SK-N-SH treated with all-trans-retinoic acid at 6 μM for 48 hours (cell line): ENCODE measurements at regions not wholly inside any gene's neighbourhood (a gene's known extent, or its start where the extent isn't known, plus 50 kb on each side); places are given as distances from the start of the nearest gene placed in this dataset.

Source experiments
- ATAC-seq: fragments of 200-7000 bp; cut with Tn5 transposase; 3 replicates; pipeline ENCODE4 v1.9.1; 2020; ENCODE audit warnings: mild to moderate bottlenecking, moderate library complexity
- ARNTL ChIP-seq: fragments of 450-650 bp; formaldehyde crosslinking; IDR thresholded peaks from 2 replicates; pipeline ENCODE4 v1.5.0; 2020; ENCODE audit warnings: low read depth, mild to moderate bottlenecking, moderate library complexity, borderline replicate concordance
- BACH2 ChIP-seq: fragments of 250-450 bp; sonication (Bioruptor Pico); IDR thresholded peaks from 2 replicates; pipeline ENCODE4 v1.9.0; 2021; ENCODE audit warnings: mild to moderate bottlenecking, borderline replicate concordance
- CSDC2 ChIP-seq: fragments of 250-450 bp; sonication (Bioruptor Pico); IDR thresholded peaks from 2 replicates; pipeline ENCODE4 v1.5.0; 2020; ENCODE audit warnings: mild to moderate bottlenecking, moderate library complexity
- GLIS3 ChIP-seq: fragments of 250-450 bp; sonication (Bioruptor Pico); IDR thresholded peaks from 2 replicates; pipeline ENCODE4 v1.5.0; 2020; ENCODE audit warnings: mild to moderate bottlenecking, moderate library complexity
- ISL1 ChIP-seq: fragments of 250-450 bp; sonication (Bioruptor Pico); IDR thresholded peaks from 2 replicates; pipeline ENCODE4 v2.1.2; 2022; ENCODE audit warnings: mild to moderate bottlenecking, moderate library complexity
- OSR1 ChIP-seq: fragments of 250-450 bp; sonication (Bioruptor Pico); IDR thresholded peaks from 2 replicates; pipeline ENCODE4 v1.8.0; 2022; ENCODE audit warnings: moderate library complexity, mild to moderate bottlenecking, inconsistent platforms
- PPARA ChIP-seq: fragments of 250-450 bp; sonication (Bioruptor Pico); IDR thresholded peaks from 2 replicates; pipeline ENCODE4 v1.5.0; 2020; ENCODE audit warnings: mild to moderate bottlenecking, borderline replicate concordance
- RARB ChIP-seq: fragments of 250-450 bp; sonication (Bioruptor Pico); IDR thresholded peaks from 2 replicates; pipeline ENCODE4 v1.8.0; 2021; ENCODE audit warnings: mild to moderate bottlenecking, moderate library complexity
- SNAI2 ChIP-seq: fragments of 250-450 bp; sonication (Bioruptor Pico); IDR thresholded peaks from 2 replicates; pipeline ENCODE4 v1.5.0; 2020; ENCODE audit warnings: mild to moderate bottlenecking, moderate library complexity
- TCF4 ChIP-seq: fragments of 250-450 bp; sonication (Bioruptor Pico); IDR thresholded peaks from 2 replicates; pipeline ENCODE4 v1.8.0; 2021; ENCODE audit warnings: mild to moderate bottlenecking, moderate library complexity, borderline replicate concordance
- TOX ChIP-seq: fragments of 250-450 bp; sonication (Bioruptor Pico); IDR thresholded peaks from 2 replicates; pipeline ENCODE4 v1.8.0; 2021; ENCODE audit warnings: mild to moderate bottlenecking, moderate library complexity, borderline replicate concordance
- ZC3H10 ChIP-seq: fragments of 250-450 bp; sonication (Bioruptor Pico); IDR thresholded peaks from 2 replicates; pipeline ENCODE4 v1.5.1; 2021; ENCODE audit warnings: mild to moderate bottlenecking, moderate library complexity
- ZFP3 ChIP-seq: fragments of 250-450 bp; sonication (Bioruptor Pico); IDR thresholded peaks from 2 replicates; pipeline ENCODE4 v1.5.0; 2020; ENCODE audit warnings: mild to moderate bottlenecking, moderate library complexity
- ZFP30 ChIP-seq: fragments of 450-650 bp; formaldehyde crosslinking; IDR thresholded peaks from 2 replicates; pipeline ENCODE4 v1.5.0; 2022; ENCODE audit warnings: mild to moderate bottlenecking, moderate library complexity
- ZNF565 ChIP-seq: fragments of 450-650 bp; formaldehyde crosslinking; conservative IDR thresholded peaks from 2 replicates; pipeline ENCODE4 v1.5.0; 2020; ENCODE audit warnings: low read depth, mild to moderate bottlenecking, moderate library complexity
- ZNF70 ChIP-seq: fragments of 450-650 bp; formaldehyde crosslinking; IDR thresholded peaks from 2 replicates; pipeline ENCODE4 v1.5.0; 2020; ENCODE audit warnings: mild to moderate bottlenecking, moderate library complexity
- ZNF8 ChIP-seq: fragments of 450-650 bp; formaldehyde crosslinking; IDR thresholded peaks from 2 replicates; pipeline ENCODE4 v1.5.0; 2020; ENCODE audit warnings: mild to moderate bottlenecking, moderate library complexity
- TF ChIP-seq, protein P1 (sequence below): fragments of 250-450 bp; sonication (Bioruptor Pico); IDR thresholded peaks from 2 replicates; pipeline ENCODE4 v1.5.1; 2021; ENCODE audit warnings: mild to moderate bottlenecking, moderate library complexity
- TF ChIP-seq, protein P2 (sequence below): fragments of 250-450 bp; sonication (Bioruptor Pico); IDR thresholded peaks from 2 replicates; pipeline ENCODE4 v1.5.1; 2020; ENCODE audit warnings: low read depth, mild to moderate bottlenecking, moderate library complexity
- TF ChIP-seq, protein P3 (sequence below): fragments of 250-450 bp; sonication (Bioruptor Pico); IDR thresholded peaks from 2 replicates; pipeline ENCODE4 v1.8.0; 2020; ENCODE audit warnings: mild to moderate bottlenecking, moderate library complexity, borderline replicate concordance

DNA sequence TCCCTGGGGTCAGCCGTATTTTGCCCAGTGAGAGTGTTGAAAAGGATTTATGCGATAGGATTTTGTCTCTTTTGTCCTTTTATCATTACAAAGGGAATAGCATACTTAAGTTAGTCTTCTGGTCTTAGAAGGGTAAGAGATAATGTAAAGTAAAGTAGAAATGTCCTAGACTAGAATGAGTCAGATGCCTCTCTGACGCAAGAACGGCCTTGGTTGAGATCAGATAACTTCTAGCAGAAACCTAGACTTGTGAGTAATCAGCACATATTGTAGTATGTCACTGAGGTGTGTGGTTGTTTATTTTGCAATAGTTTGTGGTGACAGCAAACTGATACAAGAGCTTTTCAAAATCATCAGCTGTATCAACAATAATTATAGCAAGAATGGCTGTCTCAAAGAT lies 866.1 kb downstream of the NSUN3 start:
- peak; percentile 47 for TF ChIP-seq ISL1
- TF ChIP-seq RARB (CRISPR knock-in tag) = no peak
- ATAC-seq = no peak

DNA sequence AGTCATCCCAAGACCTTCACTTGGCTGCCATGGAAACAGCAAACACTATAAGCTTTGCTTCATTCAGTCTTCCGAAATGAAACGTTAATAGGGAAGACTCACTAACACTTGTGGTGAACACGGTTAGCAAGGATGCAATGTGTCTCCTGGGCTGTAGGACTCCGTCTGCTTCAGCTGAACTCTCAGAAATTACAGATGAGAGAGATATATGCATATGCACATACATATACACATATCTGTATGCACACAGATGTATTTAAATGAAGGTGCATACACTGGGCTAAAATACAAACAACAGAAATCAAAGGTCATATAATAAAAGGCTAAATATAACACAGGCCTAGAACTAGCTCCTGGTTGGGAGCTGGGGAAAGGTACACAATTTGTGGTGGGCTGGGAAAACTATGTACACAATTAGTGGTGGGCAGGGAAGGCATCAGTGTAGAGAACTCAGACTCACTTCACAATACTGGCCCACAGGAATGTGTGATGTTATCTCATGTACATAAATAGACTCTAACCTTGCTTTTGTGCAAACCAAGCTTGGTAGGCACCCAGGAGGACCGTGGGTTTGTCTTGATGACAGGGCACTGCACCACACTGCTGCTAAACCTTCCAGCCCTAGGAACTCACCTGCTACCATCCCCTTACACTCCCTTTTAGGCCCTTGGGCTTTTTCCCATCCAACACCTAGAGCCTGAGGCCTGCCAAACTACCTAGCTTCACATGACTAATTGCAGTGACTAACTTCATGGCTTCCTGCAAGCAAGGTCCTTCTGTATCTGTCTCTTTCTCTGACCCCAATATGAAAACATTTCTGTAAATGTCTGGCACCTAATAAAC lies 873.1 kb downstream of the NSUN3 start:
- no peak for ATAC-seq
- TF ChIP-seq ZNF70 (CRISPR knock-in tag) (no peak), ZFP3 (CRISPR knock-in tag) (no peak), ZNF8 (CRISPR knock-in tag) (no peak), ZC3H10 (CRISPR knock-in tag) (no peak)
- TF ChIP-seq, protein P1, sequence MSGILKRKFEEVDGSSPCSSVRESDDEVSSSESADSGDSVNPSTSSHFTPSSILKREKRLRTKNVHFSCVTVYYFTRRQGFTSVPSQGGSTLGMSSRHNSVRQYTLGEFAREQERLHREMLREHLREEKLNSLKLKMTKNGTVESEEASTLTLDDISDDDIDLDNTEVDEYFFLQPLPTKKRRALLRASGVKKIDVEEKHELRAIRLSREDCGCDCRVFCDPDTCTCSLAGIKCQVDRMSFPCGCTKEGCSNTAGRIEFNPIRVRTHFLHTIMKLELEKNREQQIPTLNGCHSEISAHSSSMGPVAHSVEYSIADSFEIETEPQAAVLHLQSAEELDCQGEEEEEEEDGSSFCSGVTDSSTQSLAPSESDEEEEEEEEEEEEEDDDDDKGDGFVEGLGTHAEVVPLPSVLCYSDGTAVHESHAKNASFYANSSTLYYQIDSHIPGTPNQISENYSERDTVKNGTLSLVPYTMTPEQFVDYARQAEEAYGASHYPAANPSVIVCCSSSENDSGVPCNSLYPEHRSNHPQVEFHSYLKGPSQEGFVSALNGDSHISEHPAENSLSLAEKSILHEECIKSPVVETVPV (CRISPR knock-in tag) = no peak
- TF ChIP-seq, protein P2, sequence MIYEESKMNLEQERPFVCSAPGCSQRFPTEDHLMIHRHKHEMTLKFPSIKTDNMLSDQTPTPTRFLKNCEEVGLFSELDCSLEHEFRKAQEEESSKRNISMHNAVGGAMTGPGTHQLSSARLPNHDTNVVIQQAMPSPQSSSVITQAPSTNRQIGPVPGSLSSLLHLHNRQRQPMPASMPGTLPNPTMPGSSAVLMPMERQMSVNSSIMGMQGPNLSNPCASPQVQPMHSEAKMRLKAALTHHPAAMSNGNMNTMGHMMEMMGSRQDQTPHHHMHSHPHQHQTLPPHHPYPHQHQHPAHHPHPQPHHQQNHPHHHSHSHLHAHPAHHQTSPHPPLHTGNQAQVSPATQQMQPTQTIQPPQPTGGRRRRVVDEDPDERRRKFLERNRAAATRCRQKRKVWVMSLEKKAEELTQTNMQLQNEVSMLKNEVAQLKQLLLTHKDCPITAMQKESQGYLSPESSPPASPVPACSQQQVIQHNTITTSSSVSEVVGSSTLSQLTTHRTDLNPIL (CRISPR knock-in tag) = no peak
- TF ChIP-seq, all 23 proteins: peak for 0

DNA sequence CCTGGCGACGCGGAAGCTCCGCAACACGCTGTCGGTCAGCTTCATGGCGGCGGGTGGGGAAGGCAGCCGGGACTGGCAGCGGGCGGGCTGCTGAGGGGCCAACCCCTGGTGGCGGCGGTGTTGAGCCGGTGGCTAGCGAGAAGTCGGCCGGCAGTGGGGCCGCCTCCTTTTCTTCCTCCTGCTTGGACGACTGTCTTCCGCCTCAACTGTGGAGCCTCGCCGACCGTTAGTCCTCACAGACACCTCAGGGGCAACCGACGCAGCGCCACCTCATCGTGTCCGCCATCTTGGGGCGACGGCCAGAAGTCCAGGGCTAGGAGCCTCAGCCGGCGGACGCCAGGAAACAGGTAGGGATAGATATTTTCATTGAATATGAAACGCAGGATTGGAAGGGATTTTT lies 875.1 kb downstream of the NSUN3 start:
- TF ChIP-seq, protein P2 (CRISPR knock-in tag) = no peak
- TF ChIP-seq, protein P1 (CRISPR knock-in tag) = no peak
- no peak for TF ChIP-seq ZNF565 (CRISPR knock-in tag)
- no peak for ATAC-seq

DNA sequence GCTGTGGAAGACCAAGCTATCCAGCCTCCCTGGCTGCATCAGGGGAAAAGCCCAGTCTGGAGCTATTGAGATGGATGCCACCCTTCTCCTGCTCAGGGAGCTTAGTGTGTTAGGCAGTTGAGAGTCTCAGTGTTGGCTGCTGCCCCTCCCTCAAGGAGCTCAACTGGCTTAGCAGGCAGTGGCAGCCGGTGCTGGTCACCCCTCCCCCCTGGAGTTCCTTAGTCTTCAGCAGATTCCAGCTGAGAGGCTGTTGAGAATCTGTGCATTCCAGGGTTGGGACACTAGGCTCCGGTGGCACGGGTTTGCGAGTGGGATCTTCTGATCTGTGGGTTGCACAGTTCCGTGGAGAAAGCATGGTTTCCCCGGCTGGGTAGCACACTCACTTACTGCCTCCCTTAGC lies 883.8 kb downstream of the NSUN3 start:
- no peak for ATAC-seq
- TF ChIP-seq BACH2 = no peak
- TF ChIP-seq OSR1 (CRISPR knock-in tag) = no peak
- TF ChIP-seq, protein P3, sequence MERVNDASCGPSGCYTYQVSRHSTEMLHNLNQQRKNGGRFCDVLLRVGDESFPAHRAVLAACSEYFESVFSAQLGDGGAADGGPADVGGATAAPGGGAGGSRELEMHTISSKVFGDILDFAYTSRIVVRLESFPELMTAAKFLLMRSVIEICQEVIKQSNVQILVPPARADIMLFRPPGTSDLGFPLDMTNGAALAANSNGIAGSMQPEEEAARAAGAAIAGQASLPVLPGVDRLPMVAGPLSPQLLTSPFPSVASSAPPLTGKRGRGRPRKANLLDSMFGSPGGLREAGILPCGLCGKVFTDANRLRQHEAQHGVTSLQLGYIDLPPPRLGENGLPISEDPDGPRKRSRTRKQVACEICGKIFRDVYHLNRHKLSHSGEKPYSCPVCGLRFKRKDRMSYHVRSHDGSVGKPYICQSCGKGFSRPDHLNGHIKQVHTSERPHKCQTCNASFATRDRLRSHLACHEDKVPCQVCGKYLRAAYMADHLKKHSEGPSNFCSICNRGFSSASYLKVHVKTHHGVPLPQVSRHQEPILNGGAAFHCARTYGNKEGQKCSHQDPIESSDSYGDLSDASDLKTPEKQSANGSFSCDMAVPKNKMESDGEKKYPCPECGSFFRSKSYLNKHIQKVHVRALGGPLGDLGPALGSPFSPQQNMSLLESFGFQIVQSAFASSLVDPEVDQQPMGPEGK = no peak
- TF ChIP-seq TCF4 (CRISPR knock-in tag) = no peak
- no peak for TF ChIP-seq ISL1
- no peak for TF ChIP-seq ZNF8 (CRISPR knock-in tag)
- TF ChIP-seq ZNF565 (CRISPR knock-in tag) = no peak
- no peak for TF ChIP-seq ZFP30 (CRISPR knock-in tag)
- no peak for TF ChIP-seq ZFP3 (CRISPR knock-in tag)
- no peak for TF ChIP-seq PPARA
- no peak for TF ChIP-seq SNAI2
- no peak for TF ChIP-seq CSDC2 (CRISPR knock-in tag)

DNA sequence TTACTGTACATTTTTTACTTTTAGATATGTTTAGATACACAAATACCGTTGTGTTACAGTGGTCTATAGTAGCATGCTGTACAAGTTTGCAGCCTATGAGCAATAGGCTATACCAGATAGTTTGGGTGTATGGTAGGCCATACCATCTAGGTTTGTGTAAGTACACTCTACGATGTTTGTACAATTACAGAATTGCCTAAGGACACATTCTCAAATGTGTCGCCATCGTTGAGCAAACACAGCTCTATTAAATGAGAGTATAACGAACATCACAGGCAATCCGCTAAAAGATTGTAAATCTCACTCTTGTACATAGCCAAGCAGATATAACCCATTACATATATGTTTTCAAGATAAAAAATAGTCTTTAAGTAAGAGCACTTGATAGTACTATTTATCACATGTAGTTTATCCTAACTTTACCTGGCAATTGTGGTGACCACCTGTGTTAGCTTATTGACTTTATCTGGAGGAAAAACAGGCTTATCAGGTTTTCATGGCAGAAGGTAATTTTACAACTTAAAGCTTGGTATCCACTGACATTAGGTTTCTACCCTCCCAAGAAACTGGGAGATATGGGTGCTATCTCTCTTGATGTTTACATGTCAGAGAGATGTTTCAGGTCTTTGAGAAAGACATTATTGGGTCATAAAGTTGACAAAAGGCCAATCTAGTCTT lies 898.7 kb downstream of the NSUN3 start:
- no peak for ATAC-seq
- no peak for TF ChIP-seq CSDC2 (CRISPR knock-in tag)
- no peak for TF ChIP-seq ZC3H10 (CRISPR knock-in tag)
- TF ChIP-seq ARNTL (CRISPR knock-in tag) = no peak
- no peak for TF ChIP-seq BACH2
- TF ChIP-seq TOX (CRISPR knock-in tag) = no peak
- no peak for TF ChIP-seq GLIS3 (CRISPR knock-in tag)
- TF ChIP-seq, protein P3 = no peak
- TF ChIP-seq, protein P2 (CRISPR knock-in tag) = no peak
